Natural killer cell (primary cell): ENCODE measurements at regions not wholly inside any gene's neighbourhood (a gene's known extent, or its start where the extent isn't known, plus 50 kb on each side); places are given as distances from the start of the nearest gene placed in this dataset.

Source experiments
- ATAC-seq, 3 donors: fragments of 150-1000 bp in 2 of 3; fragments of 200-7000 bp in 1 of 3; cut with Tn5 transposase; 1 replicate in 1 of 3; 2 replicates in 2 of 3; pipeline ENCODE4 v1.10.0; 2021; ENCODE audit warnings: mild to moderate bottlenecking in 2 of 3, moderate library complexity in 2 of 3
- DNase-seq, 2 donors: peaks; one replicate each; pipeline versions ENCODE4 v3.0.0 to v3.0.0-alpha.2; 2013 to 2021; ENCODE audit warnings: mixed read lengths in 1 of 2
- H3K27ac ChIP-seq: one replicate; pipeline ENCODE4 v1.5.1; 2013; ENCODE audit warnings: mild to moderate bottlenecking, low read length
- H3K27me3 ChIP-seq: one replicate; pipeline ENCODE4 v1.6.1; 2013; ENCODE audit warnings: low read length; ENCODE audit not compliant: control insufficient read depth, insufficient read depth
- H3K36me3 ChIP-seq: one replicate; pipeline ENCODE4 v1.6.1; 2013; ENCODE audit warnings: low read length; ENCODE audit not compliant: control insufficient read depth, insufficient read depth
- H3K4me1 ChIP-seq: one replicate; pipeline ENCODE4 v1.6.1; 2013; ENCODE audit warnings: low read length; ENCODE audit not compliant: control insufficient read depth, insufficient read depth
- H3K4me3 ChIP-seq: one replicate; pipeline ENCODE4 v1.5.1; 2013; ENCODE audit warnings: low read length
- H3K9me3 ChIP-seq: one replicate; pipeline ENCODE4 v1.6.1; 2013; ENCODE audit warnings: low read length; ENCODE audit not compliant: control insufficient read depth, insufficient read depth
- H3K27ac Mint-ChIP-seq, 2 donors: one replicate each; pipeline ENCODE4 v1.8.0; 2022; ENCODE audit warnings: mild to moderate bottlenecking in 2 of 2, mixed read lengths in 2 of 2, moderate library complexity in 1 of 2
- H3K27me3 Mint-ChIP-seq, 2 donors: one replicate each; pipeline ENCODE4 v1.8.0; 2022; ENCODE audit warnings: low read depth in 2 of 2, mixed read lengths in 2 of 2
- H3K36me3 Mint-ChIP-seq: one replicate; pipeline ENCODE4 v1.8.0; 2022; ENCODE audit warnings: mixed read lengths
- H3K4me1 Mint-ChIP-seq, 2 donors: one replicate each; pipeline ENCODE4 v1.8.0; 2022; ENCODE audit warnings: mixed read lengths in 2 of 2
- H3K4me3 Mint-ChIP-seq: one replicate; pipeline ENCODE4 v1.8.0; 2022; ENCODE audit warnings: mild to moderate bottlenecking, moderate library complexity, mixed read lengths
- H3K9me3 Mint-ChIP-seq, 2 donors: one replicate each; pipeline ENCODE4 v1.8.0; 2022; ENCODE audit warnings: mixed read lengths in 2 of 2
- WGBS: methylation state at CpG from one replicate; pipeline ENCODE4 v1.1.7; 2013; ENCODE audit warnings: missing lambda C conversion rate; ENCODE audit not compliant: insufficient coverage; 5-methylcytosine and 5-hydroxymethylcytosine counted together
- intact Hi-C: fragments of 100-400 bp; cut with micrococcal nuclease; formaldehyde crosslinking; loops from one replicate; pipeline ENCODE4 v1.14.2; 2022
- TF ChIP-seq, protein P1 (sequence below): fragments of 200-600 bp; IDR thresholded peaks from one replicate; pipeline ENCODE4 v1.8.0; 2022; ENCODE audit warnings: antibody characterized with exemption

DNA sequence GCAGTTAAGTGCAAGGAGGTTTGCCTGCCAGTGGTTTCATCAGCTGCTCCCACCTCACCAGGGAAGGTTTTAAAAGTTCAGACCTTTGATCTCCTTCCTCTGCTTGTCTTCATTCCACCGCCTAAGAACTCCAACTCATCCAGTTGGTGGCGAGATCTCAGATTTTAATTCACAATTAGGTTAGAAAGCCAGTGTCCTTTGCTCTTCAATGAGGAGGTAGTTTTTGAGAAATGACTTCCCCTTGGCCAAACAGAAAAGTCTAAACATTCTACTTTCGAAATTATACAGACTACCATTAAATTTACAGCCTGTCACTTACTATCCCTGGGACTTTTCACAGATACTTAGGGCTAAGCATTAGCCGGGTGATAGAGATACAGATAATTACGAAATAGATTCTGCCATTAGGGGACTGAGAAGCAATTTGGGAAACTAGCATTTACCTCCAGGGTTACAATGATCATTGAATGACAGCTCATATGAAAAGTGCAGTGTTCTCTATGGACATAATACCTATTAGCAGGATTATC, 513.4 kb upstream of the GHITM start:
- DNase-seq = no peak
- Histone ChIP-seq H3K4me3 (no peak overlapping the region), H3K27ac (no peak overlapping the region), H3K9me3 (no peaks in the 10 kb centered on the region), H3K4me1 (no peaks in the 10 kb centered on the region), H3K27me3 (no peaks in the 10 kb centered on the region), H3K36me3 (no peaks in the 10 kb centered on the region)
- intact Hi-C loops = no loop called here
- Mint-ChIP-seq H3K36me3 (no peaks in the 10 kb centered on the region), H3K27ac (no peak overlapping the region), H3K27me3 (no peaks in the 10 kb centered on the region), H3K4me1 (no peaks in the 10 kb centered on the region), H3K4me3 (no peak overlapping the region), H3K9me3 (peaks cover 9 to 18% of the 10 kb centered on the region in 2 donors)
- 61% methylated on average over 2 of the region's 5 CpGs for WGBS
- no peak for ATAC-seq
- TF ChIP-seq, protein P1, sequence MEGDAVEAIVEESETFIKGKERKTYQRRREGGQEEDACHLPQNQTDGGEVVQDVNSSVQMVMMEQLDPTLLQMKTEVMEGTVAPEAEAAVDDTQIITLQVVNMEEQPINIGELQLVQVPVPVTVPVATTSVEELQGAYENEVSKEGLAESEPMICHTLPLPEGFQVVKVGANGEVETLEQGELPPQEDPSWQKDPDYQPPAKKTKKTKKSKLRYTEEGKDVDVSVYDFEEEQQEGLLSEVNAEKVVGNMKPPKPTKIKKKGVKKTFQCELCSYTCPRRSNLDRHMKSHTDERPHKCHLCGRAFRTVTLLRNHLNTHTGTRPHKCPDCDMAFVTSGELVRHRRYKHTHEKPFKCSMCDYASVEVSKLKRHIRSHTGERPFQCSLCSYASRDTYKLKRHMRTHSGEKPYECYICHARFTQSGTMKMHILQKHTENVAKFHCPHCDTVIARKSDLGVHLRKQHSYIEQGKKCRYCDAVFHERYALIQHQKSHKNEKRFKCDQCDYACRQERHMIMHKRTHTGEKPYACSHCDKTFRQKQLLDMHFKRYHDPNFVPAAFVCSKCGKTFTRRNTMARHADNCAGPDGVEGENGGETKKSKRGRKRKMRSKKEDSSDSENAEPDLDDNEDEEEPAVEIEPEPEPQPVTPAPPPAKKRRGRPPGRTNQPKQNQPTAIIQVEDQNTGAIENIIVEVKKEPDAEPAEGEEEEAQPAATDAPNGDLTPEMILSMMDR = no peak

DNA sequence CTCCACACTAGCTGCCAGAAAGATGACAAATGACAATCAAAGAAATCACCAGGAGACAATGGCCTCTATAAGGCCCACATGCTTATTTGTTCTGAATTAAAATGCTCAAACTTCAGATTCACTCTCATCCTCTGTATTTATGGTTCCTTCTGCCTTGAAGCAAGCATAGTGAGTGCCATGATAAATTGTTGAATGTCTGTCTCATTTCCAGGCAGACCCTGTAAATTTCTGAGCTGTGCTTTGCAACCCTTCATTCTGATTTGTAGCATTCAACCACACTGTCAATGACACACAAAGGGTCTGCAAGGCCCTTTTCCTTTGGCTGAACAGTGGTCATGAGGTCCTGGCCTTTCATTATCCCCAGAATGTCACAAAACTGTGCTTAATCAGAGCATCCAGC, 506.6 kb upstream of the GHITM start:
- Histone ChIP-seq H3K27me3 (no peaks in the 10 kb centered on the region), H3K36me3 (no peaks in the 10 kb centered on the region), H3K9me3 (no peaks in the 10 kb centered on the region), H3K4me1 (no peaks in the 10 kb centered on the region), H3K4me3 (no peak overlapping the region), H3K27ac (no peak overlapping the region)
- intact Hi-C loops = no loop called here
- Mint-ChIP-seq H3K27ac (no peak overlapping the region), H3K36me3 (no peaks in the 10 kb centered on the region), H3K9me3 (peaks cover 10 to 16% of the 10 kb centered on the region in 2 donors), H3K27me3 (no peaks in the 10 kb centered on the region), H3K4me1 (no peaks in the 10 kb centered on the region), H3K4me3 (no peak overlapping the region)
- ATAC-seq = no peak
- TF ChIP-seq, protein P1 = no peak
- no peak for DNase-seq

DNA sequence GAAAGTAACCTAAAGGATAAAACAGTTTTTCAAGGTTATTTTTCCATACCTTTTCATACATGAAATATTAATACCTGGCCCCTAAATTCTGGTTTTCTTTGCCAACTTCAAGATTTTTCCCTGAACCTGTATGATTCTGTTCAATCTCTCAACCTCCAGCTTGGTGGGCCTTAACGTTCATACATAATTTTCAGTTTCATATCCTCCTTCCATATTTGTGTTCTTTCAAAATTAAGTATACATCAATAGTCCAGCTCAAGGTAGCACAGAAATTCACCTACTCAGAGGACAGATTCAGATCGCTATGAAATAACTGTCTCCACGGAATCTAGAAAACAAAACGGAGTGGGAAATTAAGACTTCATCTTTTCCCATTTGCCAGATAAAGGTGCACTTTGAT, 505.8 kb upstream of the GHITM start:
- H3K4me3 ChIP-seq = no peak overlapping the region
- no peaks in the 10 kb centered on the region for H3K4me1 ChIP-seq
- DNase-seq = no peak
- Mint-ChIP-seq H3K36me3 (no peaks in the 10 kb centered on the region), H3K27ac (no peak overlapping the region), H3K4me3 (no peak overlapping the region), H3K27me3 (no peaks in the 10 kb centered on the region), H3K4me1 (no peaks in the 10 kb centered on the region), H3K9me3 (peaks cover 10 to 16% of the 10 kb centered on the region in 2 donors)
- TF ChIP-seq, protein P1 = no peak
- H3K27ac ChIP-seq = no peak overlapping the region
- H3K36me3 ChIP-seq = no peaks in the 10 kb centered on the region
- H3K27me3 ChIP-seq = no peaks in the 10 kb centered on the region
- no peaks in the 10 kb centered on the region for H3K9me3 ChIP-seq
- intact Hi-C loops = no loop called here
- ATAC-seq = no peak
- 86% methylated on average over 4 of the region's 4 CpGs for WGBS

DNA sequence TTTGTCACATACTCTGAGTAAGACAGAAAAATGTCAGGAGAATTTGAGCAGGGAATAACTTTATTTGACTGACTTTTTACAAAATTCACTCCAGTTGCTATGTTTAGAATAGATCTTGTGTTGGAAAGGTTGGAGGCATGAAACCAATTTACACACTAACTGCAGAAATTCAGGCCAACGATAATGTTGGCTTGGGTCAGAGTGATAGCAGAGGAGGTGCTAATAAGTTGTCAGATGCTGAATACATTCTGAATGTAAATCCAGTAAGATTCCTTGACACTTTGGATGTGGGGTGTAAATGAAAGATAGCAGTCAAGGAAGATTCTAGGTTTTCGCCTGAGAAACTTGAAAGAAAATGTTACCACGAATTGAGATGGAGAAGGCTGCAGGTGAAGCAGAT, 502.5 kb upstream of the GHITM start:
- Mint-ChIP-seq H3K4me3 (no peak overlapping the region), H3K27ac (no peak overlapping the region), H3K27me3 (no peaks in the 10 kb centered on the region), H3K4me1 (no peaks in the 10 kb centered on the region), H3K9me3 (peaks cover 11 to 22% of the 10 kb centered on the region in 2 donors), H3K36me3 (no peaks in the 10 kb centered on the region)
- intact Hi-C loops = no loop called here
- Histone ChIP-seq H3K4me3 (no peak overlapping the region), H3K27me3 (no peaks in the 10 kb centered on the region), H3K36me3 (no peaks in the 10 kb centered on the region), H3K27ac (no peak overlapping the region), H3K4me1 (no peaks in the 10 kb centered on the region), H3K9me3 (no peaks in the 10 kb centered on the region)
- DNase-seq (no peak), ATAC-seq (no peak)
- TF ChIP-seq, protein P1 = no peak
- 90% methylated on average over 3 of the region's 3 CpGs for WGBS
